Heart left ventricle (tissue), 13 donors: ENCODE measurements at regions not wholly inside any gene's neighbourhood (a gene's known extent, or its start where the extent isn't known, plus 50 kb on each side); places are given as distances from the start of the nearest gene placed in this dataset.
"Not testable (repeated sequence)": the region's sequence is repeated elsewhere in the genome, so short reads cannot be mapped to it uniquely, and the experiment has no call there.

Source experiments
- CTCF ChIP-seq, 12 donors: fragments of 200-600 bp; sonication (generic) in 4 of 12; IDR thresholded peaks; one replicate each; pipeline versions ENCODE4 v1.5.0 to v1.8.0; 2018 to 2022; ENCODE audit warnings: antibody characterized with exemption in 12 of 12, mild to moderate bottlenecking in 5 of 12
- POLR2A ChIP-seq, 2 donors: fragments of 450-650 bp; IDR thresholded peaks; one replicate each; pipeline ENCODE4 v1.6.1; 2017; ENCODE audit warnings: antibody characterized with exemption in 2 of 2, mild to moderate bottlenecking in 2 of 2, moderate library complexity in 2 of 2
- donor health status: ischemic (EF 13 %, LVEDD 7.1; RV severe dilation, severe dysfunction).
- donor health status: DM: no; HTN: yes; CAD: no.
- donor health status: DM: no; HTN: no; CAD: no.
- donor health status: ischemic (EF 25% LVEDD 6.9; RV normal size, moderate dysfunction).
- donor health status: ischemic (EF 25% LVEDD 5.7; RV mildly dilated, moderate dysfunction).
- donor health status: ischemic (EF 35%, LVEDD 5.7; RV mildly dilated, moderate dysfunction).
- donor health status: nonischemic (EF 11% LVEDD 7.7; RV severe dilation, severe dysfunction).
- donor health status: DM: yes; HTN: yes; CAD: no.
- donor health status: PGD.
- donor health status: ischemic (EF 29% LVEDD 5.4; RV normal size, mild dysfunction).
- donor health status: nonischemic (EF 23%, LVEDD 6.1; RV moderate dilation, normal function).

GRCh38 chr4:148637453-148637852 lies 195.2 kb upstream of the NR3C2 start:
- TF ChIP-seq CTCF, POLR2A (IDR thresholded peaks at IDR 0.05): not testable (repeated sequence)
